Progenitor cell of endocrine pancreas (in vitro differentiated cells): ENCODE measurements at regions not wholly inside any gene's neighbourhood (a gene's known extent, or its start where the extent isn't known, plus 50 kb on each side); places are given as distances from the start of the nearest gene placed in this dataset.

Source experiments
- DNase-seq: peaks from one replicate; pipeline ENCODE4 v3.0.0; 2021; ENCODE audit warnings: low spot score; ENCODE audit not compliant: unreplicated experiment
- H3K27ac Mint-ChIP-seq: 2 replicates; pipeline ENCODE4 v1.8.0; 2021; ENCODE audit warnings: mild to moderate bottlenecking, moderate library complexity, mixed read lengths
- H3K27me3 Mint-ChIP-seq: 2 replicates; pipeline ENCODE4 v1.8.0; 2021; ENCODE audit warnings: mixed read lengths
- H3K36me3 Mint-ChIP-seq: 2 replicates; pipeline ENCODE4 v1.8.0; 2022; ENCODE audit warnings: mixed read lengths; ENCODE audit not compliant: insufficient read depth
- H3K4me1 Mint-ChIP-seq: 2 replicates; pipeline ENCODE4 v1.8.0; 2021; ENCODE audit warnings: low read depth, mixed read lengths
- H3K4me3 Mint-ChIP-seq: 2 replicates; pipeline ENCODE4 v1.8.0; 2021; ENCODE audit warnings: low read depth, mild to moderate bottlenecking, moderate library complexity, mixed read lengths
- H3K9me3 Mint-ChIP-seq: 2 replicates; pipeline ENCODE4 v1.8.0; 2021; ENCODE audit warnings: low read depth, mixed read lengths
- TF ChIP-seq, protein P1 (sequence below): fragments of 200-600 bp; sonication (generic); IDR thresholded peaks from one replicate; pipeline ENCODE4 v1.5.0; 2021; ENCODE audit warnings: antibody characterized with exemption, mild to moderate bottlenecking; ENCODE audit not compliant: unreplicated experiment

DNA sequence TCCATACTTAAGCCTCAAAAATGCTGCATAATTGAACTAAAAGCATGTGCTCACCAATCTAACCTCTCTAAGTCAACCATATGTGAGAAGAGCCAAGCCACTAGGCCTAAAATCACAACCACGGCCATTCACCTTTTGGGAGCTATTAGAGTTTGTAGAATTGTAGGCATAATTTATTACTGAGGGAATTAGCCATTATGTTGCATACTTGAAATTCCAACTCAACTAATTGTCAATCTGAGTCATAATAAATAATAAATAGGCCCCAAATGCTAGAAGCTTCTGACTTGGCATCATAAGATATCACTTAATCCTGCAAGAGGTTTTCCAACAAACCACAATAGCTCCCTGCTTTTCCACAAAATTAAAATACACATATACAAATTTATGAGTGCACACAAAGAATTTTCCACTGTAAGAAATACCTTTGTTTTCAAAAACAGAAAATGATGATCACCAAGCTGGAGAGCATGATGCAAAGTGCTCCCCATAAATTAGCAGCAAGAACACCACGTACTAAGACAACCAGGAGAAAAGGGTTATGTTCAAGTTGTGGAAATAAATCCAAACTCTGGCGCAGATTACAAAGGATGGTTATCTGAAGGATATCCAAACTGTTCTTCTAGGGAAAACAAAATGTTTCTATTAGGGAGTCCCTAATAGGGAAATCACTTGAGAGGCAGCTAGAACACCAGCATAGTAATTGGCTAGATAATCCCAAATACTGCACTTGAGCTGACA is 250.0 kb upstream of the SLC30A5 start:
- H3K4me1 Mint-ChIP-seq: peaks cover 4% of the 10 kb centered on the region
- H3K36me3 Mint-ChIP-seq: no peaks in the 10 kb centered on the region
- TF ChIP-seq, protein P1, sequence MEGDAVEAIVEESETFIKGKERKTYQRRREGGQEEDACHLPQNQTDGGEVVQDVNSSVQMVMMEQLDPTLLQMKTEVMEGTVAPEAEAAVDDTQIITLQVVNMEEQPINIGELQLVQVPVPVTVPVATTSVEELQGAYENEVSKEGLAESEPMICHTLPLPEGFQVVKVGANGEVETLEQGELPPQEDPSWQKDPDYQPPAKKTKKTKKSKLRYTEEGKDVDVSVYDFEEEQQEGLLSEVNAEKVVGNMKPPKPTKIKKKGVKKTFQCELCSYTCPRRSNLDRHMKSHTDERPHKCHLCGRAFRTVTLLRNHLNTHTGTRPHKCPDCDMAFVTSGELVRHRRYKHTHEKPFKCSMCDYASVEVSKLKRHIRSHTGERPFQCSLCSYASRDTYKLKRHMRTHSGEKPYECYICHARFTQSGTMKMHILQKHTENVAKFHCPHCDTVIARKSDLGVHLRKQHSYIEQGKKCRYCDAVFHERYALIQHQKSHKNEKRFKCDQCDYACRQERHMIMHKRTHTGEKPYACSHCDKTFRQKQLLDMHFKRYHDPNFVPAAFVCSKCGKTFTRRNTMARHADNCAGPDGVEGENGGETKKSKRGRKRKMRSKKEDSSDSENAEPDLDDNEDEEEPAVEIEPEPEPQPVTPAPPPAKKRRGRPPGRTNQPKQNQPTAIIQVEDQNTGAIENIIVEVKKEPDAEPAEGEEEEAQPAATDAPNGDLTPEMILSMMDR: no peak
- H3K27ac Mint-ChIP-seq: no peak overlapping the region
- no peaks in the 10 kb centered on the region for H3K9me3 Mint-ChIP-seq
- peaks cover 3% of the 10 kb centered on the region for H3K27me3 Mint-ChIP-seq
- no peak for DNase-seq
- H3K4me3 Mint-ChIP-seq: no peak overlapping the region

DNA sequence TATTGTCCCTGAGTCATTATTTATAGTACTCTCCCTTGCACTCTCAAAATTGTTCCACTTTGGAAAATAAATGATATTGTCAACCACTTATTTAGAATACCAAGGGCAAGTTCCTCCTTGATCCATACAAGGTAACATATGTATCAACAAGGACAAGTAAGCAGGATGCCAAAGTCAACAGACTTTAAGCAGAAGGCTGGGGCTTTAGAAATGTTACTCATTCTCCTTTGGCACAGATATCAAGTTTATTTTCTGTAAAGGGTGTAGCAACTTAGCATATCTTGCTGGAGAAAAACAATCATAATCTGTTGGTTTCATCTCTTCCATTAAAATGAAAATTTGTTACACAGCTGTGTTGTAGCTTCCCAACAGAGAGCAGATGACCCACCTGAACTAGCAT is 248.7 kb upstream of the SLC30A5 start:
- peaks cover 3% of the 10 kb centered on the region for H3K27me3 Mint-ChIP-seq
- TF ChIP-seq, protein P1: no peak
- no peak overlapping the region for H3K27ac Mint-ChIP-seq
- no peaks in the 10 kb centered on the region for H3K4me1 Mint-ChIP-seq
- no peaks in the 10 kb centered on the region for H3K36me3 Mint-ChIP-seq
- DNase-seq: no peak
- no peak overlapping the region for H3K4me3 Mint-ChIP-seq
- no peaks in the 10 kb centered on the region for H3K9me3 Mint-ChIP-seq

DNA sequence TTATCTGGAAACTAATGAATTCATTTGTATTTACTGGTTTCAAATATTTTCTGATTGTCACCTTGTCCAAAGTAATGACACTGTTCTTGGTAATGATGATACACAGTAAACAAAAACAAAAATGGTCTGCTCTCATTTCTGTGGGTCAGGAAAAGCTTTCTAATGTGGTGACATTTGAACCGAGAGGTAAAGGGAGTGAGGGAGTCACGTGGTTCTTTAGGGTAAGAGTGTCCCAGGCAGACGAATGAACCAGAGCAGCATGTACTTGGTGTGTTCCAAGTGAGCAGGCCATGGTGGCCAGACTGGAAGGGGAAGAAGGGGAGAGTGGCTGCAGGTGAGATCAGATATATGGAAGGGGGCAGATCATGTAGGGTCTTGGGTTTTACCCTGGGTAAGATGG is 247.0 kb upstream of the SLC30A5 start:
- H3K9me3 Mint-ChIP-seq: peaks cover 4% of the 10 kb centered on the region
- DNase-seq: no peak
- H3K27ac Mint-ChIP-seq: no peak overlapping the region
- H3K27me3 Mint-ChIP-seq: peaks cover 3% of the 10 kb centered on the region
- no peaks in the 10 kb centered on the region for H3K36me3 Mint-ChIP-seq
- TF ChIP-seq, protein P1: no peak
- H3K4me1 Mint-ChIP-seq: no peaks in the 10 kb centered on the region
- H3K4me3 Mint-ChIP-seq: no peak overlapping the region

DNA sequence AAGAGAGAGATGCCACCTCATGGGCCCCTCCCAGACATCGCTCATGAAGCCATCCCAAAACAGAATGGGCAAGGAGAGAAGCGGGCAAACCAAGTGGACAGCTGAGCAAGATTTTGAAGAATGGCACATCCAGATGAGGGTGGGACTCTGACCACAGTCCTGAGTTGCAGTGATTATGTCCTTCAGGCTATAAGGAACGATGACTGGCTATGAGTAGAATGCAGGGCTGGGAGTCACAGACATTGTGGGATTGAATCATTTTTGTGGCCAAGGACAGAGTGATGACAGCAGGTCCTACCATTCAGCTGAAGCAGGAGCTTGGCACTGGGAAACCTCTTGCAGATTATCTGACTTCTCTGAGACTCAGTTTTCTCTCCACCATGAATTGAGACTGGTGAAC is 245.7 kb upstream of the SLC30A5 start:
- Mint-ChIP-seq H3K9me3 (peaks cover 4% of the 10 kb centered on the region), H3K4me1 (no peaks in the 10 kb centered on the region), H3K27me3 (peaks cover 3% of the 10 kb centered on the region), H3K4me3 (no peak overlapping the region), H3K27ac (no peak overlapping the region), H3K36me3 (no peaks in the 10 kb centered on the region)
- DNase-seq: no peak
- TF ChIP-seq, protein P1: no peak

DNA sequence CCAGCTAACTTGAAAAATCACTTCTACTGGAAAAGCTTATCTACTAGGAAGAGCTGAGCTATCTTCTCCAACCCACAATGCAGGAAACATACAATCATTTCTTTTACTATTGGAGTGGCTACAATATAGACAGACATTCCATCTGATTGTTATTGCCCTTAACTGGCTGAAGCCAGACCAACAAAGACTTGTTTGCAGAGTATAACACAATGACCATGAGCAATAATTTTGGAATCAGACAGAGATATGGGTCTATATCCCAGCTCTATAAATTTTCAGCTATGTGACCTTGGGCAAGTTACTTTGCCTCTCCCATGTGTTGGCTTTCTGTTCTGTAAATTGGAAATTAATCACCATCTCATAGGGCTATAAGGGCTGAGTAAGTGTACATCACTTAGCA is 244.7 kb upstream of the SLC30A5 start:
- Mint-ChIP-seq H3K36me3 (no peaks in the 10 kb centered on the region), H3K4me1 (no peaks in the 10 kb centered on the region), H3K4me3 (no peak overlapping the region), H3K9me3 (peaks cover 4% of the 10 kb centered on the region), H3K27me3 (peaks cover 3% of the 10 kb centered on the region), H3K27ac (no peak overlapping the region)
- TF ChIP-seq, protein P1: no peak
- no peak for DNase-seq
